Right hindlimb (tissue), 1 donor: ENCODE measurements at regions not wholly inside any gene's neighbourhood (a gene's known extent, or its start where the extent isn't known, plus 50 kb on each side); places are given as distances from the start of the nearest gene placed in this dataset.
"Not testable (repeated sequence)": the region's sequence is repeated elsewhere in the genome, so short reads cannot be mapped to it uniquely, and the experiment has no call there.

ENCODE experiments used
- DNase-seq: peaks from one replicate; pipeline ENCODE4 v3.0.0-alpha.2; 2018

DNA sequence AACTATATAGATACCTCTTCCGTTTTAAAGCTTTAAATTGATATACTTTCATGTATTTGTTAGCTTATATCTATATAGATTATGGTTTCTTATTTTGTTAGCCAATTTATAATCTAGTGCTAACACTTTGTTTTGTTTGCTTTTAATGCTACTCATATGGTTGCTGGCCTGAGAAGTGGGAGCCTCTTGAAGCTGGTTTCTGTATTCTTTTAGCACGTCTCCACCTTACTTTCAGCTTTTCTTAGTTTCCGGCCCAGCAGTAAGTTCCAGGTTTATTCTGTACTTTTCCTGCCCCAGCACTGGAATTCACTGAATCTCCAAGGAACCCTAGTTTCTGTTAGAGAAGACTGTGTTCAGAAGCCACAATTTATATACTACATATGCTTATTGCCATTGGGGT is 458.9 kb downstream of the PRR16 start:
- DNase-seq = no peak

DNA sequence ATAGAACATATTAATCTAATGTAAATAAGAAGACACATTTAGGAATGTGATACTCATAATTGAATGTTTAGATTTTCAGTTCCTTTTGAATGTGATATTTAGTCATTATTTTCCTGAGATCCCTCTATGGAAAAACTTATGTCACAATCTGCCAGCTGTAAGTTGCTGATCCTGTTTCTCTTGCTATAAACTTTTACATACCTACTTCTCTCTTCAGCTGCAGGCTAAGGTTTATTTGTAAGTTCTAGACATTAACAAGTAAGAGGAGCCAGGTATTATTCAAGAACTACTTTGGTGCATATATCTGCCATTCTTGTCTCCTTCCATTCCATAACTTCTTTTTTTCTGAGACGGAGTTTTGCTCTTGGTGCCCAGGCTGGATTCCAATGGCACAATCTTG is 462.4 kb downstream of the PRR16 start:
- DNase-seq = no peak

DNA sequence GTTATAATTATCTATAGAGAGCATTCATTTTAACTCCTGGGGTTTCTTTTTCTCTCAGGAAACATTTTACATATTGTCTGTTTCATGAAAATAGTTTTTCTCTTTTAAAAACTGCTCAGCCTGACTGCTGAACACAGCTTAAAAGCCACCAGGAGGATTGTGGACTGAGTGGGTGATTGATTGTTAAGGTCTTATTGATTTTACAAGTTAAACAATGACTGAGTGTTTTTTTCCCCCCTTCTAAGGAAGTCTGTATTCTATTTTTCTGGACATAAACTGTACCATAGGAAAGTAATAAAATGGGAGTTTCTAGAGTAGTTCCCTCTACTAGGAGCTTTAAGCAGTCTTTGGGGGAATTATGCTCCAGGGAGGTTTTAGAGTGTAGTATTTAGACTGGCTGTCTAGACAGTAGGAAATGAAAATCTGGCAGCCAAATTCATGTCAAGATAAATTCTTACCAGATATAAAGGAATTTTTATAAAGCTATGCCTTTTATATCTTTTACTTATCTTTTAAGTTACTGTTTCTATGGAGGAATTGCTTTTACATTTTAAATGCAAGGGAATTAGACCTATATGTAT is 463.9 kb downstream of the PRR16 start:
- DNase-seq = no peak

GRCh38 chr5:120932480-120932879 is 468.4 kb downstream of the PRR16 start:
- no peak for DNase-seq

DNA sequence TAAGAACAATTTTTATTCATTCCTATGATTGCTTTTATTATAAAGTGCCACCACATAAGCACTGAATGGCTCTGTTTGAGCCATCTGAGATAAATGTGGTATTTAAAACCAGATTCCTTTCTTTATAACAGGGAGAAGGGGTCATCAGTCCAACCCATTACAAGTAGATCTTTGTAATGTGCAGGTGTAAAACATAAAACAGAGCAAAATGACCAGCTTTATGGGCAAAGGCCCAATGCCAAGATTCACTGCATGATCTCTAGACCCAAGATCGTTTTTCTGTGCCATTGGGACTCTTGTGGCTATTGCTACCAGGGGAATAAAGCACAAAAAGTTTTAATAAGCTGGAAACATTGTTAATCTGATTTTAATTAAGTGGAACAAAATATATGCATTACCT is 469.9 kb downstream of the PRR16 start:
- no peak for DNase-seq

- DNase-seq = no peak
Measured at GRCh38 chr5:120936652-120937051, 472.6 kb downstream of the PRR16 start.

- DNase-seq = no peak
Measured at GRCh38 chr5:120938604-120939003, 474.5 kb downstream of the PRR16 start.

DNA sequence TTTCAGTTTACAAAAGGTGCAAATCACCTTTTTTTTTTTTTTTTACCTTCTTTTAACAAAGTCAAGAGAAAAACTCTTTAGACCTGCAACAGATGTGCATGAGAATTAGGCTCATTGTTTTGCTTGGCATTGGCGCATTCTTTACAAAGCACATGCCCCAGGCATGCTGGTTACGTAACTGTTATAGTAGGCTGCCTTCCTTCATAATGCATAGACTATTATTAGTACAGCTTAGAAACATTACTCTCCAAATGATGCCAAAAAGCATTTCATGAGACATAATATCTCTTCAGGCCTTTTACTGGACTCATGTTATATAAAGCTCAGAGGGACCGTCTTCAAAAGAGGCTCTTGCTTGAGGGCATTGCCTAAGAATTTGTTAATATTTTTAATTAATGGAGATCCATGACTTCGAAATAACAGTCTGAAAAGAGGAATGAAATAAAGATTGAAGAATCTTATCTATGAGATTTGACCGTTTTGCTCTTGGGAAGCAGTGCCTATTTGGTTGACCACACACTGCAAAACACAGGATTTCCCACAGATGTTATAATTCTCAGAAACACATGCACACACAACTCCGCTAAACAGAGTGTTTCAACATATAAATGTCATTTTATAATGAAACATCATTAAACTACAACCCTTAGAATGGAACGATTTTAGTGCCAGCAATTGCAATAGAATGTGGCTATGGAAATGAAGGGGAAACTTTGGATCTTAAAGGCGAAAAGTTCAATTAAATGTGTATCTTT is 478.7 kb downstream of the PRR16 start:
- no peak for DNase-seq

- not testable (repeated sequence) for DNase-seq
Measured at GRCh38 chr5:120949596-120949995, 485.5 kb downstream of the PRR16 start.

GRCh38 chr5:120953445-120953844 is 489.3 kb downstream of the PRR16 start:
- DNase-seq = not testable (repeated sequence)

- DNase-seq = no peak
Measured at GRCh38 chr5:120954255-120954654, 490.2 kb downstream of the PRR16 start.

GRCh38 chr5:120955795-120956194 is 491.7 kb downstream of the PRR16 start:
- DNase-seq = no peak

- no peak for DNase-seq
Measured at GRCh38 chr5:120958877-120959485, 494.9 kb downstream of the PRR16 start.

DNA sequence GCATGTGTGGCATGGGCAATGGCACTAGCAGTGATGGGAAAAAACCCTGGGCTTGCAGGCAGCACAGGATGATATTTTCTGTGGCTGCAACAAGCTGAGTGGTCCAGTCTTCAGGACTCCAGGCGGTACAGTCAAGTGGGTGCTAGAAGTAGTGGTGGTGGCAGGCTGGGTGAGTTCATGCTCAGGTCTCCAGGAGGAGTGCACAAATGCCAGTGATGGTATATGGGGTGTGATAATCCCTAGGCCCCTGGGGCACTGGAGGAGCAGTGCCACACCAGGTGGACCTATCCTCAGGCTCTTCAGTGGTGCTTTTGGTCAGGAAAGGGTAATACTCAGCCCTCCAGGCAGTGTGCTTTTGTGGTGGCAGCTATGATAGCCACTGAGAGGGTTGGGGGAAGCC is 496.4 kb downstream of the PRR16 start:
- DNase-seq = no peak

GRCh38 chr5:120967366-120967765 is 503.3 kb downstream of the PRR16 start:
- no peak for DNase-seq

- no peak for DNase-seq
Measured at GRCh38 chr5:120974690-120975089, 510.6 kb downstream of the PRR16 start.

GRCh38 chr5:120982351-120982750 is 518.3 kb downstream of the PRR16 start:
- no peak for DNase-seq

- DNase-seq = no peak
Measured at GRCh38 chr5:120985526-120985925, 521.4 kb downstream of the PRR16 start.

DNA sequence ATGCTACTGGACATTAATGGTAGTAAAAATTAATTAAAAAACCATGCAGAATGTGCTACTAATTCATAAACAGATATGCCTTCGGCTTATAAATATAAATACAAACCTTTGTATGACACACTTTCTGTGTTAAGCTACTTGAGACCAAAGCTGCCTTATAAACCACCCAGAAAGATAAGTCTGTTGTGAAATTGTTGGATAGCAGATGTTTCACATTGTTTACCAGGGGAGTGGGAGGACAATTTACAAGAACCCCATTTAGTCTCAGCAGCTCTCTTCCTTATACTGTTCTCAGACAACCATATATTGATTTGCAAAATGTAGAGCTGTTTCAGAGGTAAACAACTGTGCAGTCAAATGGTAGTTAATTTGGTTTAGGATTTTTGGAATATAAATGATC is 524.4 kb downstream of the PRR16 start:
- DNase-seq = no peak

- no peak for DNase-seq
Measured at GRCh38 chr5:120988941-120989340, 524.8 kb downstream of the PRR16 start.

DNA sequence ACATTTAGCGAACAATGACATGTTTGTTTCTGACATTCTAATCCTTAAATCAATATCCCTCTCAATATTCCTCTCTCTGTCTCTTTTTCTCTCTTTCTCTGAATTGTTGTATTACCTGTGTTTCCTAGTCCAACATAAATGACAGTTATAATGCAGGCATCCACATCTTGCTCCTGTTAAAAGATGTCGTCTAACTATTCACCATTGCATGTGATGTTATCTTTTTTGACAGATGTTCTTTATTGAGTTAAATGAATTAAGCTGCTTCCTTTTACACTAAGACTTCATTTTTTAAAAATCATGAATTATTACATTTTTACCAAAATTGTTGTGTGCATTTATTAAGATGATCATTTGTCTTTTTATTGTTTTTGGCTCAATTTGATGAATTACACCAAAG is 527.5 kb downstream of the PRR16 start:
- DNase-seq = no peak

- DNase-seq = no peak
Measured at GRCh38 chr5:120994112-120994511, 530.0 kb downstream of the PRR16 start.

- DNase-seq = no peak
Measured at GRCh38 chr5:120999550-120999949, 535.5 kb downstream of the PRR16 start.

DNA sequence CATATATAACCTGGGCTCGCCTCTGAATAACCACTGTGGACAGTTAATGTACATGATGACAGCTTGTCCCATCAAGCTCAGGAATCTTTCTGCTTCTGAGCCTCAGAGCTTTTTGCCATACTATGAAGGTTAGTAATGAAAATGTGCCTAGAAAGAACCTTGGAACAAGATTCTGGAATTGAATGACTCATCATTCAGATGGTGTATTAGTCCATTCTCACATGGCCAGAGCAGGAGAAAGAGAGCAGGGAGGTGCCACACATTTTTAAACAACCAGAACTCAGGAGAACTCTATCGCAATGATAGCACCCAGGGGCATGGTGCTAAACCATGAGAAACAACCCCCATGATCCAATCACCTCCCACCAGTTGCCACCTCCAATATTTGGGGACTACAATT is 542.1 kb downstream of the PRR16 start:
- DNase-seq = no peak
